ENCODE measurements at regions not wholly inside any gene's neighbourhood (a gene's known extent, or its start where the extent isn't known, plus 50 kb on each side); places are given as distances from the start of the nearest gene placed in this dataset.
"Not testable (repeated sequence)": the region's sequence is repeated elsewhere in the genome, so short reads cannot be mapped to it uniquely, and the experiment has no call there.

DNA sequence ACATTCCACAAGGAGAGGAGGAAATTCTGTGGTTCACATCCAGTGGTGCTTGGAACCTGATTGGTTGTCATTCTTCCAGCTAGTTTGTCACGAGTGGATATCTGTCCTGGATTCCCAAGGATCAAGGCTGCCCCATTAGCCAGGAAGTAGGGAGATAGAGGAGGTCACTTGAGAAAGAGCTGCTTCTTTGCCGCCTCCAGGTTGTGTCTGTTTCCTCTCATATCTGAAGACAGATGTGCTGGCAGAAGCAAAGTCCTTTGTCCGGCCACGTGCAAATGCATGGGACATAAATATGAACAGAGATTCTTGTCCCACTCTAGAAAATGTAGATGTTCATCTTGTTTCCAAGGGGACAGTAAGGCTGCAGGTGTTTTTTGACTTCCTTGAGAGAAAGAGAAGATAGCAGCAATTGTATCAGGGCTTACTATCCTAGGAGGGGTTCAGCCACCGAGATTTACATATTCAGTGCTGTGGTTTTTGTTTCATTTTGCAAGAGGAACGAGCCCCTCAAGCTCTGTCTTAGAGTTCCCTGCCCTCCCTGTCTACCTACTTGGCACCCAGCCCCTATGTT is 174.4 kb downstream of the RPIA start:
- peak in 1 of 2 donors; percentile 34 for DNase-seq

DNA sequence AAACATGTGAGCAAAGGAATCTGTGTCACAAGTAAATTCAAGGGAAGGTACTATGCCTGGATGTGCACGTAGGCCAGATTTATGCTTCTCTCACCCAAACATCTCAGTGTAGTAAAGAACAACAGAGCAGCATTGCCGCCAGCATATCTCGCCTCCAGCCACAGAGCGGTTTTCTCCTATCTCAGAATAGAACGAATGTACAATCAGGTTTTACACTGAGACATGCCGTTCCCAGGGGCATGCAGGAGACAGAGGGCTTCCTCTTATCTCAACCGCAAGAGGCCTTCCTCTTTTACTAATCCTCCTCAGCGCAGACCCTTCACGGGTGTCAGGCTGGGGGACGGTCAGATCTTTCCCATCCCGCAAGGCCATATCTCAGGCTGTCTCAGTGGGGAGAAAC is 175.3 kb downstream of the RPIA start:
- peak in 1 of 2 donors; percentile 63 for DNase-seq

DNA sequence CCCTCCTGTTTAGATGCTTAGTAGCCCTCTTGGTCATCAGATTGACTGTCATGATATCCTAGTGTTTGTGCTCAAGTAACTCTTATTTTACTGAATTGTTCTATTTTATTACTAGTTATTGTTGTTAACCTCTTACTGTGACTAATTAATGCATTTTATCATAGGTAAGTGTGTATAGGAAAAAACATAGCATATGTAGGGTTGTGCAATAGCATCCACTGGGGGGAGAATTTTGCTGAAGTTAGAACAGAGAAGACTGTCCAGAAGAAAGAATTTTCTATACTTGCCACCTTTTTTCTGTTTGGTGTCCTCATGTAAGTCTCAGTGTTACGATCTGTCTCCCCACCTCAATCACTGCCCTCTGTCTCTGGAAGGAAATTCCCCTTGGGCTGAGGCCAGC is 177.4 kb downstream of the RPIA start:
- DNase-seq = no peak

DNA sequence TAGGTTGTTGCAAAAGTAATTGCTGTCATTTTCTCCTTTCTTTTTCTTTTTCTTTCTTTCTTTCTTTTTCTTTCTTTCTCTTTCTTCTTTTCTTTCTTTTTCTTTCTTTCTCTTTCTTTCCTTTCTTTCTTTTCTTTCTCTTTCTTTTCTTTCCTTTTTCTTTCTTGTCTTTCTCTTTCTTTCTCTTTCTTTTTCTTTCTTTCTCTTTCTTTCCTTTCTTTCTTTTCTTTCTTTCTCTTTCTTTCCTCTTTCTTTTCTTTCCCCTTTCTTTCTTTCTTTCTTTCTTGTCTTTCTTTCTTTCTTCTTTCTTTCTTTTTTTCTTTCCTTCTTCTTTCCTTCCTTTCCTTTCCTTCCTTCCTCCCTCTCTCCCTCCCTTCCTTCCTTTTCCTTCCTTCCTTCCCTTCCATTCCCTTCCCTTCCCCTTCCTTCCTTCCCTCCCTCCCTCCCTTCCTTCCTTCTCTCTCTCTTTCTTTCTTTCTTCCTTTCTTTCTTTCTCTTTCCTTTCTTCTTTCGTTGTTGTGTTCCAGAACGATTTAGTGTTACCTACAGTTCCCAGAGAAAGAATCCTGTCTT is 178.9 kb downstream of the RPIA start:
- DNase-seq = no peak

DNA sequence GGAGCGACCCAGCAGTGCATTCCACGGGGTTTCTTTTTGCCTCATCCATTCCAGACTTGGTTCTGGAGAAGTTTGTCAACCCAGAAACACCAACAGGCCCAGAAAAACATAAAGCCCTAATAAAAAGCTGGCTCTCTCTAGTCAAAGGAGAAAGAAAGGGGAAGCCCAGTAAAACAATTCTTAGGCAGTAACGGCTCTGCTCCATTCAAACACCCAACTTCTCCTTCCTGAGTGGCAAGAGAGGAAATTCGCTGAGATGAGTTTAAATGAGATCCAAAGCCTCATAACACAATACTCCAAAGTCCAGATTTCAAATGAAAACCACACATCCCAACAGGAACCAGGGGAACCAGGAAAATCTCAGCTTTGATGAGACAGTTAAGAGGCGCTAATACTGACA is 179.9 kb downstream of the RPIA start:
- peak in 1 of 2 donors; percentile 72 for DNase-seq

DNA sequence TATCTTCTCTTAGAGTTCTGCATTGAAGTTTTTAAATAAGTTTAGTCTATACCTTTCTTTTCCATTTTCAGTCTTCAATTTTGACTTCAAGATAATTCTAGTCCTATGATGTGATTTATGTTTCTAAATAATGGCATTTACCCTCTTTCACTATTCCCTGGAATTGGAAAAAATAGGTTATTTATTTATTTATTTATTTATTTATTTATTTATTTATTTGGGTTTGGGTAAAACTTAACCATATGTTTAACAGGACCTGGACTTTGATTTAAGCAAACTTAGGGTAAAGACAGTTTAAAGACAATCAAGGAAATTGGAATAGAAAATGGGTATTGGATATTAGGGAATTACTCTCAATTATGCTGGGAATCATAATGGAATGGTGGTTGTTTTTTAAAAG is 182.1 kb downstream of the RPIA start:
- no peak for DNase-seq

DNA sequence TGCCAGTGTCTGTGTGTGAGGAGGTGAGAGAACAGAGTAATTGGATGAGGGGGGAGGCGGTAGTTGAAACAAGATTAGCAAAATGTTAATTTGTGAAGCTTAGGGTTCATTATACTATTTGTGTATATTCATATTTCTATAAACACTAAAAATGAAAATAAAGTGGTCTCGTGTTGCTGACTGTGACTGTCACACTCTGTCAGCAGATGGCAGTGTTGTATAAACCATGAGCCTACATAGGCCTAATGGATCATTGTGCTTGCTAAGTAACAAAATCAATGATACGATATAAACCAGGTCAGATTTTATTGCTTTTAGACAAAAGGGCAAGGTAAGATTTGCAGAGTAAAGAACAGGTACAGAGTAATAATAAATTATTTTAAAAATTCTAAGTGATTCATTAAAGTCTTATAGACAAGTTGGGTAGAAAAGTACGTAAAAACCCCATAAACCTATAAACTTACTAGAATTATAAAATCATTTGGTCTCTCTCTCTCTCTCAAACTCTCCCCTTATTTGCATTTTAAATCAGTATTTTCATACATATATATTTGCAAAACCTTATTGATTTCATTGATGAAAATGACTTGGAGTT is 182.7 kb downstream of the RPIA start:
- DNase-seq = peak in 1 of 2 donors; percentile 21

DNA sequence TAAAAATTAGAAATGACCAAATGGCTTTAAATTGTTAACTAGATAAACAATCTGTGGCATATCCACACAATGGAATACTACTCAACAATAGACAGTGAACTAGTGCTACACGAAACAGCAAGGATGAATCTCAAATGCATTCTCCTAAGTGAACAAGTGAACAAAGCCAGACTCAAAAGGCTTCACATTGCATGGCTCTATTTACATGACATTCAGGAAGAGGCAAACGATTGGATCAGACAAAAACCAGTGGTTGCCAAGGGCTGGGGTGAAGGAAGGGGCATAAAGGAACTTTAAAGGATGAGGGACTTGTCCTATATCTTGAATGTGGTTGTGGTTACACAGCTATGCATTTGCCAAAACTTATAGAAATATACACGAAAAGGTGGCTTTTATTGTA is 184.3 kb downstream of the RPIA start:
- no peak for DNase-seq

DNA sequence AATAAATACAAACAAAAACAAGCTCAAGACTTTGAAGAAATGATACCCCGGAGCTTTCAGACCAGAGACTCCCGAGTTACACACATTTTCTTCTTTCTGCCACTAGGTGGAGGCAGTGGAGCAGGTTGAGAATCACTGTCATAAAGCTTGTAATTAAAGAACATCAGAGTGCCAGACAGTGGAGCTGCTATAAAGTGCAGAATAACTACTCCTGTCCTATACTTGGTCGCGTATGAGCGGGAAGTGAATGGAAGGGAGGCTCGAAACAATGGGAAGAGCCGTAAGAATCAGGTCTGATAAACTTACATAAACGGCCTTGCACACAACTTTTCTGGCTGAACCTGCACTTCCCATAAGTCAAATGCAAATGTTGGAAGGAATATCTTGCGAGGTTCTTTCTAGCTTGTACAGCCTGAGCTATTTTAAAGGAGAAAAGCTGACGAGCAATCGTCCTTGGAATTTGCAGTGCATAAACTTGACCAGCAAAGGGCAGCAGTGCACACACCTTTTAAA is 189.0 kb downstream of the RPIA start:
- peak in 1 of 2 donors; percentile 73 for DNase-seq

DNA sequence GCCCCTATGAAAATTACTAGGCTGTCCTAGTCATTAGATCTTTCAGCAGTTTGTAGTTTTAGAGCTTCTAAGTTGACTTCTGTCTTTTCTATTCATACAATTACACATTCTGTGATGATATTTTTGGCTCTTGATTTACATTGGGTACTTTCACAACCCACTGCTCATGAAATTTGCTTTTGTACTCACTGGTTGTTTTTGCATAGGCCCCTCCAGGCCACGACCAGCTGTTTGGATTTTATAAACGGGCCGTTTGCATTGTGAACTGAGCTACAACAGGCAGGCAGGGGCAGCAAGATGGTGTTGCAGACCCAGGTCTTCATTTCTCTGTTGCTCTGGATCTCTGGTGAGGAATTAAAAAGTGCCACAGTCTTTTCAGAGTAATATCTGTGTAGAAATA is 193.8 kb downstream of the RPIA start:
- DNase-seq = no peak

DNA sequence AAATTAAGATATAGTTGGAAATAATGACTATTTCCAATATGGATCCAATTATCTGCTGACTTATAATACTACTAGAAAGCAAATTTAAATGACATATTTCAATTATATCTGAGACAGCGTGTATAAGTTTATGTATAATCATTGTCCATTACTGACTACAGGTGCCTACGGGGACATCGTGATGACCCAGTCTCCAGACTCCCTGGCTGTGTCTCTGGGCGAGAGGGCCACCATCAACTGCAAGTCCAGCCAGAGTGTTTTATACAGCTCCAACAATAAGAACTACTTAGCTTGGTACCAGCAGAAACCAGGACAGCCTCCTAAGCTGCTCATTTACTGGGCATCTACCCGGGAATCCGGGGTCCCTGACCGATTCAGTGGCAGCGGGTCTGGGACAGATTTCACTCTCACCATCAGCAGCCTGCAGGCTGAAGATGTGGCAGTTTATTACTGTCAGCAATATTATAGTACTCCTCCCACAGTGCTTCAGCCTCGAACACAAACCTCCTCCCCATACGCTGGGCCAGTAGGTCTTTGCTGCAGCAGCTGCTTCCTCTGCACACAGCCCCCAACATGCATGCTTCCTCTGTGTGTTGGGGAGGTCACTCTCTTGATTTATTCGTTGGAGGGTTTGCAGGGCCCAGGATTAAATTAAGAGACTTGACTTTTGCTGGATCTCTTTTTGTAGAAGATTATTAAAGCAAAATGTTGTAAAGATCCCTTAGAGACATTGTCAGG is 194.4 kb downstream of the RPIA start:
- peak in 1 of 2 donors; percentile 57 for DNase-seq

DNA sequence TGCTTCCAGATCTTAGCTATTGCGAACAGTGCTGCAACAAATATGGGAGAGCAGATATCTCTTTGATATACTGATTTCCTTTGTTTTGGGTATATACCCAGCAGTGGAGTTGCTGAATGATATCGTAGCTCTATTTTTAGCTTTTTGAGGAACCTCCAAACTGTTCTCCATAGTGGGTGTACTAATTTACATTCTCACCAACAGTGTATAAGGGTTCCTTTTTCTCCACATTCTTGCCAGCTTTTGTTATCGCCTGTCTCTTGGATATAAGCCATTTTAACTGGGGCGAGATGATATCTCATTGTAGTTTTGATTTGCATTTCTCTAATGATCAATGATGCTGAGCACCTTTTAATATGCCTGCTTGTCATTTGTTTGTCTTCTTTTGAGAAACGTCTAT is 196.0 kb downstream of the RPIA start:
- DNase-seq = peak in 1 of 2 donors; percentile 22

DNA sequence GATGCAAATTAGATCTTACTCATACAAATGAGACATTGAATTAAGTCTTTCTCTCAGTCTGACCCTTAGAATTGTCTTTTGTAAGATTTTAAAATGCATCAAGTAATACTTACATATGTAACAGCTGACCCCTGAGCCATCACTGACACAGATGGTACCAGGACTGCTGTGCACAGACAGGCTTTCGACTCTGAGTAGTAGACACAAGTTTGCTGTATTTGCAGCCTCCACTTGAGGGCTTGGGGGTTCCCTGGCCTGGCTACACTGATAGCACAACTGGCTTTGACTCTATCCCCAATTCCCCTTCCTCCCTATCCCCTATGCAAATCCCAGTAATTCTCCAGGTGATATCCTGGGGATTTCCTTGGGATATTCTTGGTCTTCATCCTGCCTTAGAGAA is 200.7 kb downstream of the RPIA start:
- no peak for DNase-seq

DNA sequence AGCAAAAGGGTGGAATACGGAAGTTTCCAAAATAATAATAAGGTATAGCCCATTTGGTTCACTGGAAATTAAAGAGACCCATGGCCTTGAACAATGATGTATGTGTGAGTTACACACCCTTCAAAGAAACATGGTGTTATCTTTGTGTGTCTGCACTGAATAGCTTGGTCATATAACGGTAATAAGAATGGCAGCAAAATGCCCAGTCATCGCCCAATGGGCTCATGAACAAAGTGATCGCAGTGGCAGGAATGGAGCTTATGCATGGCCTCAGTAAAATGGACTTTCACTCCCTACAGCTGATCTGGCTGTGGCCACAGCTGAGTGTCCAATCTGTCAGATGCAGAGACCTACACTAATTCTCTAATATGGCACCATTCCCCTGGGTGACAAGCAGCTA is 201.3 kb downstream of the RPIA start:
- no peak for DNase-seq

DNA sequence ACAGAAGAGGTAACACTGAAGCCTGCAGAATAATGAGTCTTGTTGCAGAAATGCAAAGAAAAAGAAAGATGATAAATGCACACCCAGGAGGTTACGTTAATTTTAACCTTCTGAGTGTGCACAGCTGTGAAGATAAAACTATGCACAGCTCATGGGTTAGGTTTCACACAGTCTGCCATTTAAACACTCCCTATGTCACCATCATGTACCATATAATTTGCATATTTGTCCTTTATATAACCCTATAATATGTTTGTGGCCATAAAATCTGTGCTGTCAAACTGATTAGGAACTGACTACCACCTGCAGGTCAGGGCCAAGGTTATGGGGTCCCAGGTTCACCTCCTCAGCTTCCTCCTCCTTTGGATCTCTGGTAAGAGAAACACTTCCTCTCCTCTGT is 205.5 kb downstream of the RPIA start:
- DNase-seq = no peak

DNA sequence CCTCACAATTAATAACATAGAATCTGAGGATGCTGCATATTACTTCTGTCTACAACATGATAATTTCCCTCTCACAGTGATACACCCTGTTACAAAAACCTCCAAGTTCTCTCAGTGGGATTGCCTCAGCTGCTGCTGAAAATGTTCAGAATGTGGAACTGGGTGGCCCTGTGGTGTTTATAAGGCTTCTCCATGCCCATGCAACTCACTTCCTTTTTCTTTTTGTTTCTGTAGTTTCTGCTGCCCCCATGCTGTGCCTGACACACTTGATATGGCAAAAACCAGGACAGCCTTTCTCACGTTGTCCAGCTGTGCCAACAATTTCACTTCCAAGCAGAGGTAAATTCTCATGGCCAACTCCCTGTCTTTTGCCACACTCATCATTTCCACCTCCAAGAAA is 206.2 kb downstream of the RPIA start:
- DNase-seq = peak in 1 of 2 donors; percentile 69

DNA sequence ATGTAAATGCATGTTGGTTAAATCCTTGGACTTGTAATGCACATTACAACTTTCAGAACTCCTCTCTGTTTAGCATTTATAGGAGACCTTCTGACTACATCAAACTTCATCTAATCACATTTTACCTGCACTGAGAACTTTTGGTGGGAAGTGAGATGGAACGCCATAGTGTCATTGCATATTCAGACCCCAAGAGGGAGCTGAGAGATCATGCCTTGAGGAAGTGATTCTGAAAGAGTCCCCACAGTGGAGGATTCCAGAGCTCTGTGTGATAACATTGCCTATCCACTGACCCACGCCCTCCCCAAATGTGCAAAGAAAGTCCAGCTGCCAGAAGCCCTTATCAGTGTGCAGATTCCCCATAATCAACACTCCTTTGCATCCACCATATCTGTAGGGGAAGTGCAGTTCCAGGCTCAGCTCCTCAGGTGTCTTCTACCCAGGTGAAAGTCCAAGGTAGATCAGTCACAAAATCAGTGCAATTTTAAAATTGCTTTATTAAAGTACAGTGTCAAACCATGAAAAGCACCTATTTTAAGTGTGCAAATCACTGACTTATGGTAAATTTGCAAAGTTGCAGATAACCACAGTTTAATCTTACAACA is 212.4 kb downstream of the RPIA start:
- peak in 1 of 2 donors; percentile 47 for DNase-seq

DNA sequence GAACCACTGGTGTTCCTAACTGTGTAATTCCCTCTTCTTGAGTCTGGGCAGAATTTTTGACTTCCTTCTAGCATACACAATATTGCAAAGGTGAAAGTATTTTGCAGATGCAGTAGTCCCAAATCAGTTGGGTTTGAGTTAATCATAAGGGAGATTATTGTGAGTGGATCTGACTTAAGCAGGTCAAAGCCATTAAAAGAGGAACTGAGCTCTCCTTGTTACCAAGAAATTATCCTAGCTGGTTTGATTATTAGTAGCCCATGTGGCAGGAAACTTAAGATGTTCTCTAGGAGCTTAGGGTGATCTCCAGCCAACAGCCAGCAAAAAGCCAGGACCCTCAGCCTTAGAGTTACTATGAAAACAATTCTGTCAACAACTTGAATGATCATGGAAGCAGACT is 221.8 kb downstream of the RPIA start:
- no peak for DNase-seq

DNA sequence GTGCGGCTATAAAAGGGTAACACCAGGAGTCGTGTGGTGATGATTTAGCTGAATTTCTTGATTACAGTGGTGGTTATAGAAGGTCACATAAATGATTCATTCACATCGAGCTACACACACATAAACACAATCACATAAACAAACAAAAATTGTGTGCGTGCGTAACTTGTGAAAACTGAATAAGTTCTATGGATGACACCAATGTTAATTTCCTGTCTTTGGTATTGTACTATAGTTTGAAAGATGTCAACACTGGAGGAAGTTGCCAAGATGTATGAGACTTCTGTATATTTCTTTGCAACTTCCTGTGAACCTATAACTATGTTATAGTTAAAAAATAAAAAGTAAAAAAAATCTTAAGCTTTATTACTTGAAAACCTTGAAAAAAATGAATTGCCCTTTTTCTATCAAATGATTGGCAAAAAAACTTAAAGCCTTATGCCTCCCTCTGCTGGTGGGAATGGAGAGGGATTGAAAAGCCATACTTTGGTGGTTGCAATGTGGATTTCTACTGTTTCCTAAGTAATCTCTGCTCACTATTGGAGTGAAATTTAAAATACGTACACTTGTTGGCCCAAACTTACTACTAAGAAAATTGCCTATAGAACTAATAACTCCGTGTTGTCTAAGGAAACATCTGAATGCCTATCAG is 227.7 kb downstream of the RPIA start:
- DNase-seq = peak in 1 of 2 donors; percentile 38

DNA sequence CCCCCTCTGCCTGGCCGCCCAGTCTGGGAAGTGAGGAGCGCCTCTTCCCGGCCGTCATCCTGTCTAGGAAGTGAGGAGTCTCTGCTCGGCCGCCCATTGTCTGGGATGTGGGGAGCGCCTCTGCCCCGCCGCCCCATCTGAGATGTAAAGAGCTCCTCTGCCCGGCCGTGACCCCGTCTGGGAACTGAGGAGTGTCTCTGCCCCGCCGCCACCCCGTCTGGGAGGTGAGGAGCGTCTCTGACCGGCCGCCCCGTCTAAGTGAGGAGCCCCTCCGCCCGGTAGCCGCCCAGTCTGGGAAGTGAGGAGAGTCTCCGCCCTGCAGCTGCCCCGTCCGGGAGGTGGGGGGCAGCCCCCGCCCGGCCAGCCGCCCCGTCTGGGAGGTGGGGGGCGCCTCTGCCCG is 228.9 kb downstream of the RPIA start:
- not testable (repeated sequence) for DNase-seq

DNA sequence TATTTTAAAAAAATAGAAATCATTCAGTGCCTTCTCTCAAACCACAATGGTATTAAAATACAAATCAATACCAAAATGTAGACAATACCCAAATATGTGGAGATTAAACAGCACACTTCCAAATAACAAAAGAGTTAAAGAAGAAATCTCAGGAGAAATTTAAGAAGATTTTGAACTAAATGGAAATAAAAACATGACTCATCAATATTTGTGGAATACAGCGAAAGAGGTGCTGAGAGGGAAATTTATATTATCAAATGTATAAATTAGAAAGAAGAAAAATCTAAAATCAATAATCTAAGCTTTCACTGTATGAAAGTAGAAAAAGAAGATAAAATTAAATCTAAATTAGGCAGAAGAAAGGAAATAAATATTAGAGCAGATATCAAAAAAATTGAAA is 233.1 kb downstream of the RPIA start:
- no peak for DNase-seq

DNA sequence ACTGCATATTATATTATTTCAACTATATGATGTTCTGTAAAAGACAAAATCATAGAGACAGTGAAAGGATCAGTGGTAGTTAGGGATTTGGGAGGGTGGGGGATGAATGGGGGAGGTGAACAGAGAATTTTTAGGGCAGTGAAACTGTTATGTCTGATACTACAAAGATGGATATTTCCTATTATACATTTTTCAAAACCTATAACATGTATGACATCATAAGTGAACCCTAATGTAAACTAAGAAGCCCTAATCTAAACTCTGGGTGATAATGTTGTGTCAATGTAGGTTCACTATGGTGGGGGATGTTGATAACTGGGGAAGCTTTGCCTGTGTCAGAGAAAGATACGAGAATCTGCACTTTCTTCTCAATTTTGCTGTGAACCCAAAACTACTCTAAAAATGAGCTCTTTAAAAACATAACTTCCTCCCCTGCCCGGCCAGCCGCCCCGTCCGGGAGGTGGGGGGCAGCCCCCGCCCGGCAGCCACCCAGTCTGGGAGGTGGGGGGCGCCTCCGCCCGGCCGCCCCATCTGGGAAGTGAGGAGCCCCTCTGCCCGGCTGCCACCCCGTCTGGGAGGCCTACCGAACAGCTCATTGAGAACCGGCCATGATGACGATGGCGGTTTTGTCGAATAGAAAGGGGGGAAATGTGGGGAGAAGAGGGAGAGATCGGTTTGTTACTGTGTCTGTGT is 234.4 kb downstream of the RPIA start:
- DNase-seq = no peak

Data from bone marrow (tissue), 2 donors.